ENCODE measurements at regions not wholly inside any gene's neighbourhood (a gene's known extent, or its start where the extent isn't known, plus 50 kb on each side); places are given as distances from the start of the nearest gene placed in this dataset.
A peak's percentile ranks its signal among the peaks of the same experiment; 100 is the strongest.

- intact Hi-C loops (cut with DNase I) = no loop called here
- ATAC-seq (no peak), DNase-seq (peak; percentile 22)
Observed at GRCh38 chr6:10465629-10466499, 51.0 kb upstream of the TFAP2A start.
